Mucosa of descending colon (tissue), 3 donors: ENCODE measurements at regions not wholly inside any gene's neighbourhood (a gene's known extent, or its start where the extent isn't known, plus 50 kb on each side); places are given as distances from the start of the nearest gene placed in this dataset.

ENCODE experiments used
- ATAC-seq: fragments of 200-7000 bp; cut with Tn5 transposase; one replicate; pipeline ENCODE4 v1.9.1; 2020; ENCODE audit warnings: mild to moderate bottlenecking, moderate library complexity
- DNase-seq, 3 donors: peaks; one replicate each; pipeline ENCODE4 v3.0.0-alpha.2; 2020
- H3K36me3 ChIP-seq: fragments of 200-600 bp; one replicate; pipeline ENCODE4 v1.8.0; 2021; ENCODE audit warnings: low read depth, mild to moderate bottlenecking
- H3K4me1 ChIP-seq: fragments of 200-600 bp; one replicate; pipeline ENCODE4 v1.8.0; 2021; ENCODE audit warnings: low read depth, mild to moderate bottlenecking
- H3K4me3 ChIP-seq: fragments of 200-600 bp; one replicate; pipeline ENCODE4 v1.8.0; 2021; ENCODE audit warnings: mild to moderate bottlenecking
- H3K9me3 ChIP-seq: fragments of 200-600 bp; one replicate; pipeline ENCODE4 v1.8.0; 2021; ENCODE audit warnings: mild to moderate bottlenecking
- CTCF ChIP-seq: fragments of 200-600 bp; IDR thresholded peaks from one replicate; pipeline ENCODE4 v1.8.0; 2022; ENCODE audit warnings: antibody characterized with exemption, mild to moderate bottlenecking
- intact Hi-C, 2 donors: fragments of 100-400 bp; cut with DNase I in 1 of 2; cut with micrococcal nuclease in 1 of 2; formaldehyde crosslinking; loops; one replicate each; pipeline versions ENCODE4 v1.11.0 to v1.11.1; 2022; cut with DNase I, micrococcal nuclease
- donor health status: DM: no; HTN: no; CAD: no; lungs with moderate emphysema.
- donor health status: DM: no; HTN: no; CAD: no.
- donor health status: DM: no; HTN: yes; CAD: no.

GRCh38 chr4:89469516-89469915 is 161.9 kb upstream of the GPRIN3 start:
- DNase-seq (no peak), ATAC-seq (no peak)
- no peak for TF ChIP-seq CTCF
- Histone ChIP-seq H3K4me3 (no peak overlapping the region), H3K9me3 (no peaks in the 10 kb centered on the region), H3K36me3 (no peaks in the 10 kb centered on the region), H3K4me1 (no peaks in the 10 kb centered on the region)
- intact Hi-C loops: no loop called here

GRCh38 chr4:89468602-89469001 is 161.0 kb upstream of the GPRIN3 start:
- no peaks in the 10 kb centered on the region for H3K36me3 ChIP-seq
- H3K4me3 ChIP-seq: no peak overlapping the region
- TF ChIP-seq CTCF: no peak
- intact Hi-C loops: no loop called here
- H3K4me1 ChIP-seq: no peaks in the 10 kb centered on the region
- no peak for ATAC-seq
- no peak for DNase-seq
- no peaks in the 10 kb centered on the region for H3K9me3 ChIP-seq

- no peak for TF ChIP-seq CTCF
- Histone ChIP-seq H3K4me3 (no peak overlapping the region), H3K9me3 (no peaks in the 10 kb centered on the region), H3K36me3 (no peaks in the 10 kb centered on the region), H3K4me1 (no peaks in the 10 kb centered on the region)
- no peak for DNase-seq
- no peak for ATAC-seq
- intact Hi-C loops: no loop called here
Measured at GRCh38 chr4:89463341-89463740, 155.7 kb upstream of the GPRIN3 start.

DNA sequence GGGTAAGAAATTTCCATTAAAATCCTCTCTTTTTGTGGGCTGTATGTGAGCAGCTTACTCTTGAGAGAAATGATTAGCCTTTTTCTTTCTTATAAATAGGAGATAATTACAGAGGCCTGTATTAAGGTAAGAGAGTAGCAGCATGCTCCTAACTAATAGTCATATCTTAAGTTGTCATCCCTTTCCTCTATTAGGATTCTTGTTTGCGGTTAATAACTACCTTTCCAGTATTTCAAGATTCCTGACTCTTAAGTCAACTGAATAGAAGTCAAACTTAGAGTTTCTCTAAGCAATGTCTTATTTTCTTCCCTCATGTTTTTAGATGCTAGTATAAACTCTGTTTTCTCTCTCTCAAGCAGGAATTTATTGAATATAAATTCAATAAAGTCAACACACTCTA is 139.9 kb upstream of the GPRIN3 start:
- no peaks in the 10 kb centered on the region for H3K4me1 ChIP-seq
- no peak for ATAC-seq
- peaks cover 17% of the 10 kb centered on the region for H3K9me3 ChIP-seq
- no peaks in the 10 kb centered on the region for H3K36me3 ChIP-seq
- intact Hi-C loops: no loop called here
- TF ChIP-seq CTCF: no peak
- H3K4me3 ChIP-seq: no peak overlapping the region
- no peak for DNase-seq

- ATAC-seq (no peak), DNase-seq (no peak)
- H3K4me1 ChIP-seq: no peaks in the 10 kb centered on the region
- peaks cover 17% of the 10 kb centered on the region for H3K9me3 ChIP-seq
- no peaks in the 10 kb centered on the region for H3K36me3 ChIP-seq
- no peak overlapping the region for H3K4me3 ChIP-seq
- no peak for TF ChIP-seq CTCF
- intact Hi-C loops: no loop called here
Measured at GRCh38 chr4:89446193-89446592, 138.6 kb upstream of the GPRIN3 start.

GRCh38 chr4:89439533-89439932 is 131.9 kb upstream of the GPRIN3 start:
- DNase-seq (no peak), ATAC-seq (no peak)
- Histone ChIP-seq H3K9me3 (no peaks in the 10 kb centered on the region), H3K36me3 (no peaks in the 10 kb centered on the region), H3K4me3 (no peak overlapping the region), H3K4me1 (no peaks in the 10 kb centered on the region)
- TF ChIP-seq CTCF: no peak
- intact Hi-C loops: loop anchor here in 1 of 2 donors (5.0 kb wide), 1 partner anchor 463 kb away; no protein-coding TSS in a partner anchor
